Dermis microvascular lymphatic vessel endothelial cell (primary cell): ENCODE measurements at regions not wholly inside any gene's neighbourhood (a gene's known extent, or its start where the extent isn't known, plus 50 kb on each side); places are given as distances from the start of the nearest gene placed in this dataset.
"Not testable (repeated sequence)": the region's sequence is repeated elsewhere in the genome, so short reads cannot be mapped to it uniquely, and the experiment has no call there.

Source experiments
- DNase-seq, 2 donors: peaks; one replicate each; pipeline versions ENCODE4 v3.0.0 to v3.0.0-alpha.2; 2010; ENCODE audit warnings: low read depth in 2 of 2

DNA sequence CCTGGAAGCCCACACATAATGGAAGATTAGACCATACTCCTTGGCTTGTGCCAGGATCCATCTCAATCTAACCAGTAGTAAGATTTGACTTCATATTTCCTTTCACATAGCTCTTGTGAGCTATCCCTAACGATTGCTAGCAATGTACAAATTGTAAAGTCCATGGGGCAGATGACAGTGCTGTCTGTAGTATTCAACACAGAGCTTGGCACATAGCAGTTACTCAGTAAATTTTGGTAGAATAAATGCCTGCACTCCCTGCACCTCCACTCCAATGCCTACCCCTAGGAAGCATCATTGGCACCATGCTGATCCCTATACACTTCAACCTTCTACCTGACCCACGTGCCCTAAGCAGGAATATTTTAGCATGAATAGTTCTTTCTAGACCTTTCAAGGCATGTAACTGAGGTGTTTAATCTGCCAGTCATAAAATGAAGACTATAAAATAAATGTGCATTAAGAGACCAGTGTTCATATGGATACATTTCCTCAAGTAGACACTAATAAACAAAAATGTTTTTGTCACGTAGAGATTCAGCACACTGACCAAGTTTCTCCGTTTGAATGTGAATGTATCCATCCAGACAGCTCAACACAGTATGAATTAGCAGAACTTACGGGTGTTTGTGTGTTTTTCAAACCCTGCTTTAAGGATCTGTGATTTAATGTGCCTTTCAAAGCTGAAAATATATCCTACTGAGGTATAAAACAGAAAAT, 98.8 kb downstream of the BMP4 start:
- DNase-seq, result no peak

GRCh38 chr14:53855574-53855973, 101.1 kb downstream of the BMP4 start:
- no peak for DNase-seq

GRCh38 chr14:53855127-53855526, 101.5 kb downstream of the BMP4 start:
- DNase-seq, result no peak

GRCh38 chr14:53851394-53852090, 105.1 kb downstream of the BMP4 start:
- no peak for DNase-seq

DNA sequence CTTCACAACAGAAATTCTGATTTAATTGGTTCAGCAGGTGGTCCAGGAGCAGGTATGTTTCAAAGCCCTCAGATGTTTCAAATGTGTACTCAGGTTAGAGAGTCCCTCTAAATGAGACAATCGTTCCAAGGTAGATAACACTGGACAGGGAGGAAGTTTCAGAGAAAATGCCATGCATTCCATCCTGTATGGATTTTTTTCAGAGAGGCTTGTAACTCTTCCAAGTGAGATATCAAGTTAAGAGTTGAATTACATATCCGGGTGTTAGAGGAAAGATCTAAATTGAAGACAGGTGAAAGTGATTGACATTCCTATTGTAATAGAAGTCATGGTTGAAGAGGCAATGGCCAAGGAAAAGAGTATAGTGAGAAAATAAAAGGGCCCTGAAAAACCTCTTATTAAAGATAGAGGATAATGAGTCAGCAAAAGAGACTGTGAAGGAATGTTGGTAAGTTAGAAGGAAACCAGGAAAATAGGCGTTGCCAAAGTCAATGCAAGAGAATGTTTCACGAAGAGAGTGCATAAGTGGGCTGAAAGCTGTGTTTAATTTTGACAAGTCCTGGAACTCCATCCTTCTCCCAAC, 105.8 kb downstream of the BMP4 start:
- peak in 1 of 2 donors; percentile 41 for DNase-seq

- DNase-seq, result no peak
Observed at GRCh38 chr14:53849549-53849948, 107.1 kb downstream of the BMP4 start.

DNA sequence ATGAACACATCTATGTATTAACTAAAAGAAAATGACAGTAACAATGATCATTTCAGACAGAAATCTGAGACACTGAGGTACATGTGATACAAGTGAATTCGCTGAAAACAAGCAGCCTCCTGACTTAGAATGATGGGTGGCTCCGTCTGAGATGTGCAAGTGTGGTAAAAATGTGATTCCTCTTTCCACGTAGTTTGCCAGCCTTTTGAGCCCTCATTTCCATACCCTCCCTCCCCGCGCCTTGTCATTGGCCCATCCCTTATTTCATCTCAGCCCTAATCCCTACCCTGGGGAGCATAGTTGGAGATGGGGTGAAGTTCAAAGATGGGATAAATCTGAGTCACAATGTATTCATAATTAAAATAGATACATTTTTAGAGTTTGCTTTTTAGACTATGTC, 107.8 kb downstream of the BMP4 start:
- no peak for DNase-seq

- no peak for DNase-seq
Observed at GRCh38 chr14:53847881-53848280, 108.7 kb downstream of the BMP4 start.

DNA sequence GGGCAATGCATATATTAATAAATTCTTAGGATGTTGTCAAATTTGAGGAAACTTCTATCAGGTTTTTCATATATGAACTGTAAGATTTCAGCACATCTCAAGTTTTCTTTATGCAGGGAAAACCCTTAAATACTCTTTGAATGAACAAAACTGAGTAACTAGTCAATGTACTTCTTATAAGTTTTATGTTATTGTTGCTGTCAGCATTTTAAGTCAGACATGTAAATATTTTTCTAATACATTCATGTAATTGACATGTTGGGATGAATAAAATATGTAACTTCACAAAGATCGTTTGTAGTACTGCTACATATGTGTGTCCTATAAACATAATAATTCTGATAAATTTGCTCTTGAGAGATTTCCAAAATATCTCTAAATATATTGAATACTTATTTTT, 109.6 kb downstream of the BMP4 start:
- no peak for DNase-seq

DNA sequence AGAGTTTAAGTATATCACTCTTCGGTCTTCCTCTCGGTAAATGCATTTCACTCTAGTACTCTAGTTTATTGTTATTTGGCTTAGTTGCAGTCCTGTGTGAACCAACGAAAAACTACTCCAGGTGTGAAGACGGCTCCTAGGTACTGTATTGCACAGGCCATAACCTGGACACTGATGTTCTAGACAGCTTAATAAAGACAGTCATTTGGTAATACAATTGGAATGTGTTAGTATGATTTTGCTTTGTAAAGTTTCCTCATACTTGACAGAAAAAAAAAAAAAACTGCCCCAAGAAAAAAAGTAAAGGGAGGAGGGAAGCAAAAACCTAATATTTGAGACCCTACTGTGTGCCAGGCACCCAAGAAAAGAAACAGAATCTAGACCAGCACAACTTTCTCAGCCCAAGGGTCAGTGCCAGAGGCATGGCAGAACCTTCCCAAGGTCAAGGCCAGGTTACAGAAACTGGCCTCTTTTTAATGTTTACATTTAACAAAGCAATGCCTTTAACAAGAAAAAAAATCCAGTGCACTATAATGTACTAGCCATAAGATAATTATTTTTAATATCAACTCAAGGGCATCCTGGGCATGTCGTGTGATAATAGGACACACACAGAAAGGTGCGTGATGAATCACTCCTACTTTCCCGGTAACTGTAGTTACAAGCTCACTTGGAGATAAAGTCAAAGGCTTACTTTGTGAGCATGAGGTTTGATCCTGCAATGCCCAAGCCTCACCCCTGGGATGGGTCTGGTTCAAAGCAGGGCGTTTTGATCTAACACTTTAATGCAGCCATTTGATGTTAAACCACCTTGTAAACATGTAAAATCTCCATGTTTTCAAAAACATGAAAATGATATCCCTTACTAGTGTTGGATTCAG, 110.6 kb downstream of the BMP4 start:
- DNase-seq, result no peak

- peak; percentile 76 to 85 for DNase-seq
Observed at GRCh38 chr14:53842938-53843337, 113.7 kb downstream of the BMP4 start.

DNA sequence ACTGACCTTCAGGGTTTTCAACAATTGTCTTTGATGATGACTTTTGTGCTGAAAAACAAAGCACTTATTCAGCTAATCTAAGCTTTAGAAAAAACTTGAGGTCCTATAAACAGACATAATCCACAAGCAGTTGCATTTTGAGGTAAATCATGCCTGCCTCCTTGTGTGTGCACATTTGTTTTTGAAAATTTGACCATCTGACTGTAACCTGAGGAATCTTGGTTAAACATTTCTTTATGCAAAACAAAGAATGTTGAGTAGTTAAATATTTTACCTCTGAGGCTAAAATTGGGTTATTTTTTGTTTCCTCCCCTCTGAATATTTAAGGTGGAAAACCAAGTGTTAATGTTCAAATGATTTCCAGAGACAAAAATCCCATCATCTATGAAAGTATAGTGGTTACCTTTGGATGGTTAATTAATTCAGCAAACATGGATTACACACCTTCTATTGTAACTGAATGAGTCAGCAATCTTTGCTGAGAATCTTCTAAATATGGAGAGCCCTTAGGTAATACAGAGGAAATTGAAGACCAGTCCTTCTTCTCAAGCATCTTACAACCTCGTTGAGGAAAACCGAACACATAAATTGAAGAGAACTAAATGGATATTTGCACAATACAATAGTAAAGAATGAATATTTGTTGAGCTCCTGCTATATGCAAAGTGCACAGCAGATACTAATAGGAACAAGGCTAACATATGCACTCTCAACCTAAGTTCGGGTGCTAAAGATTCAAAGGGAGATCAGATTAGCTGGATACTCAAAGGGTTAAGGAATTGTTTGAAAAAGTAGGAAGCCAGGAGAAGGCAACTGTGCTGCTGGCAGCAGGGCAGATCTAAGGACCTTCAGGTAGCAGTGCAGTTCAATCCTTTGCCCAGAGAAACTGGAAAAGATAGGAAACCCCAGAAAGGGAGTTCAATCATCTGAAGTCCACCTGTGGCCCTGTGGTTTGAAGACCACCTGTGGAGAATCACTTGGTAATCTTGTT, 115.2 kb downstream of the BMP4 start:
- no peak for DNase-seq

DNA sequence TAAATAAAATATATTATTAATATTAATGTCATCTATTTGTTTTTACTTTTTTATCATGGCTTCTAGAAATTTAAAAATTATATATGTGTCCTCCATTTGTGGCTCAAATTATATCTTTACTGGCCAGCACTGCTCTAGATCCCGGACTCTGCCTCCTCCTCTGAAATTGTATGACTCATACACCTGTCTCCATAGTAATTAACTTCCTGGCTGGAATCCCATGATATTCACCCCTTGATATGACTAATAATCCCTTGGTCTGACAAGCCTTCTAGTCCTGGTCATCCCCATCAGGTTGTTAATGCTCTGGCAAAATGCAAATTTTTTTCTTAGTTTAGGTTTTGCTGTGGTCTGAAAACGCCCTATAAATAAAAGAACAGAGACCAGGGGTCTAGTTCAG, 116.2 kb downstream of the BMP4 start:
- DNase-seq, result peak; percentile 65 to 91

DNA sequence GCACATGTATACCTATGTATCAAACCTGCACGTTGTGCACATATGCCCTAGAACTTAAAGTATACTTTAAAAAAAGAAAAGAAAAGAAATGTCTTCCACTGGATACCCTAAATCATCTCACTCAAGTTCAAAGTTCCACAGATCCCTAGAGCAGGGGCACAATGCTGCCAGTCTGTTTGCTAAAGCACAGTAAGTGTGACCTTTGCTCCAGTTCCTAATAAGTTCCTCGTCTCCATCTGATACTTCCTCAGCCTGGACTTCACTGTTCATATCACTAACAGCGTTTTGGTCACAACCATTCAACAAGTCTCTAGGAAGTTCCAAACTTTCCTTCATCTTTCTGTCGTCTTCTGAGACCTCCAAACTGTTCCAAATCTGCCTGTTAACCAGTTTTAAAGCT, 118.3 kb downstream of the BMP4 start:
- DNase-seq, result no peak

GRCh38 chr14:53837656-53838055, 119.0 kb downstream of the BMP4 start:
- DNase-seq, result not testable (repeated sequence)

DNA sequence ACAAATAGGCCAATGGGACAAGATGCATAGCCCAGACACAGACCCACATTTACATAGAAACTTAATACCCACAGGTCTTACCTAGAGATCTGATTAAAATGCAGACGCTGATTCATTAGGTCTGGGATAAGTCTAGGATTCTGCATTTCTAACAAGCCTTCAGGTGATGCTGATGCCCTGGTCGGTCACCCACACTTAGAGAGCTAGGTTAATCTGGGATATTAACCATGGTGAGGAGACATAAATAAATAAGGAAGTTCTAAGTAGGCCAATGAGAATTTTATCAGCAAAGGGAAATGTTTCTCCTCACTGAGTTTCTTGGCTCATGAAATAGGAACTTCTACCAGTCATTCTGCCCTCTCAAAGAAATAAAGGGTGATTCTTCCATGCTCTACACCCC, 120.1 kb downstream of the BMP4 start:
- no peak for DNase-seq

- DNase-seq, result no peak
Observed at GRCh38 chr14:53828820-53829219, 127.8 kb downstream of the BMP4 start.

DNA sequence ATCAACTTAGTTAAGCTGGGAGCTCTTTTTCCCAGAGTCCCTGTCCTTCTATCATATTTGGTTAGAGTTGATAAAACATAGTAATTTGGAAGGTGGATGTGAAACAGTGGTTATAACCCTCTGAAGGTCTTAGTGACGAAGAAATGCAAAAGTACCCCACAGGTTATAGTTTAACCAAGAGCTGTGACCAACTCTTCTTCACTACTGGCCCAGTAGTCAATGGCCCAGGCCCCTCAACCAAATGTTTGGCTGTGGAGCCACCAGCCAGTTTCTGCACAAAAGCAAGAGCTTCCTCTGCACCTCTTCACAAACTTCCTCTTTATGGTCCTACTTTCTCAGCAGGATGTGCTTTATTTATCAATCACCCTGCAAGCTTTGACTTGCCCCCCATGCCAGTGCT, 132.6 kb downstream of the BMP4 start:
- DNase-seq, result no peak

DNA sequence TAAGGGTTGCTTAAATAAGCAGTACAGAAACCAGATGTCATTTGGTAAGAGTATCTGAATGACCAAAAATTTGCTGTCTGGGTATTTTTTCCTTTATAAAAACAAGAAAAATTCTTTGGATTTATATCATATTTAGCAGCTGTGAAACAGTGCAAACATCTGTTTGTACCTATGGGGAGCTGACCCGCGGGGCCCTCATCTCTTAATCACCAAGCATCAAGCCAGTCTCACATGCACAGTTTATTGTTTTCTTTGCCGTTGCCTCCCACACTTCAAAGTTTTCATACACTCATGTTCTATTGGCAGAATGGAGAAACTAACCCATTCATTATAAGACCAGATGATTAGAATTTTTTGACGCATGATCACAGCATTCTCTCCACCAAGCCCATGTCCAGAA, 142.2 kb downstream of the BMP4 start:
- no peak for DNase-seq

DNA sequence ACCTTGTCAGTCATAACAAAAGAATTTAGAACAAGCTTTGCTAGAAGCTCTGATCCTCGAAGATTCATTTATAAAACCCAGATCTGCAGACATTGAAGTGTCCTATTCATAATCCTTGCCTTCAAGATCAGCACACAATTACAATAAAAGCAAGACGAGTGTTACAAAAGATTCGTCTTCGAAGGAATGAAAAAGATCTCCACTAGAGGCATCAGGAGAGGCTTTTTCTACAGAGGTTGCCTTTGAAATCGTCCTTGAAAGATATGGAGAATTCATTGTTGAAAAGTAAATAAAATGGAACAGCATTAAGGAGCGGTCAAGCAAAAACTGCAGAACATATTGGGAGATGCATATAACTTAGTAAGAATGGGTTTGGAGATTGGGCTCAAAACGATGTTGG, 146.4 kb downstream of the BMP4 start:
- DNase-seq, result no peak

DNA sequence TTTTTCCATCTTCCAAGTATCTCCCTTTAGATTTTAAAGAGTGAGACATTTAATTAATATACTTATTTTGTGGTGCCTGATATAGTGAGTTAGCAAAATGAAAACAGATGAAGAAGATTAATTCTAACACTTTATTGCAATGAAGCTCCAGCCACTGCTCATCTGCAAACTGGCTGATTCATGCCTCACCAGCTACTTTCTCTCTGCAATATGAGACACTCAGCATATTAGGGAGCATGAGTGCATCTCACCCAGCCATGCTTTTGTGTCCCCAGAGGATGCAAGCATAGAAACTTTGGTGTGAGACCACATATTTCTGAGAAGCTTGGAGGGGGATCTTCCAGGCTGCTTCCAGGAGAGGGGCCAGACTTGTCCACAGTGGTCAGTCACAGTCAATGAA, 148.6 kb downstream of the BMP4 start:
- DNase-seq, result no peak
